Gastrocnemius medialis (tissue), 4 donors: ENCODE measurements at regions not wholly inside any gene's neighbourhood (a gene's known extent, or its start where the extent isn't known, plus 50 kb on each side); places are given as distances from the start of the nearest gene placed in this dataset.

Source experiments
- POLR2A ChIP-seq, 2 donors: fragments of 450-650 bp; IDR thresholded peaks; one replicate each; pipeline ENCODE4 v1.6.1; 2017; ENCODE audit warnings: antibody characterized with exemption in 2 of 2, mild to moderate bottlenecking in 2 of 2, moderate library complexity in 2 of 2
- TF ChIP-seq, protein P1 (sequence below), 5 experiments: fragments of 450-650 bp in 3 of 5; fragments of 200-600 bp in 2 of 5; sonication (generic) in 2 of 5; IDR thresholded peaks in 4 of 5; conservative IDR thresholded peaks in 1 of 5; 1 replicate in 4 of 5; 2 replicates in 1 of 5; pipeline ENCODE4 v1.5.1; 2016 to 2019; ENCODE audit warnings: antibody characterized with exemption in 5 of 5, mild to moderate bottlenecking in 3 of 5, moderate library complexity in 3 of 5

DNA sequence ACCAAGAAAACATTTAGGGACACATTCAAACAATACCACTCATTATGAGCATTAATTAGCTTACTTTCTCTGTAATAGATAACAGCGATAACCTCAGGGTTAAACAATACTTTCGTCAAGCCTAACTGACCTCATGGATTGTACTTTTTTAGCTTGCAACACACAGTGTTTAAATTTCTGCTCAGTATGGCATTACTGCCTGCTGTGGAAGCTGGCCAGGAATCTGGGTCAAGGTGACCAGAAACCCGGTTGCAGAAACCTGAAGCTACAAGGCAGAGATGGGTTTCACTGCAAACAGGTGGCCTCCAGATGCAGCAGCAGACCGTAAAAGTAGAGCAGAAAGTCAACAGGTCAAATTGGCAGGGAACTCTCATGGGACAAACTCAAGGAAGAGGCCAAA lies 123.8 kb upstream of the FHL2 start:
- no peak for TF ChIP-seq POLR2A (IDR thresholded peaks at IDR 0.05)
- TF ChIP-seq, protein P1, sequence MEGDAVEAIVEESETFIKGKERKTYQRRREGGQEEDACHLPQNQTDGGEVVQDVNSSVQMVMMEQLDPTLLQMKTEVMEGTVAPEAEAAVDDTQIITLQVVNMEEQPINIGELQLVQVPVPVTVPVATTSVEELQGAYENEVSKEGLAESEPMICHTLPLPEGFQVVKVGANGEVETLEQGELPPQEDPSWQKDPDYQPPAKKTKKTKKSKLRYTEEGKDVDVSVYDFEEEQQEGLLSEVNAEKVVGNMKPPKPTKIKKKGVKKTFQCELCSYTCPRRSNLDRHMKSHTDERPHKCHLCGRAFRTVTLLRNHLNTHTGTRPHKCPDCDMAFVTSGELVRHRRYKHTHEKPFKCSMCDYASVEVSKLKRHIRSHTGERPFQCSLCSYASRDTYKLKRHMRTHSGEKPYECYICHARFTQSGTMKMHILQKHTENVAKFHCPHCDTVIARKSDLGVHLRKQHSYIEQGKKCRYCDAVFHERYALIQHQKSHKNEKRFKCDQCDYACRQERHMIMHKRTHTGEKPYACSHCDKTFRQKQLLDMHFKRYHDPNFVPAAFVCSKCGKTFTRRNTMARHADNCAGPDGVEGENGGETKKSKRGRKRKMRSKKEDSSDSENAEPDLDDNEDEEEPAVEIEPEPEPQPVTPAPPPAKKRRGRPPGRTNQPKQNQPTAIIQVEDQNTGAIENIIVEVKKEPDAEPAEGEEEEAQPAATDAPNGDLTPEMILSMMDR (IDR thresholded peaks at IDR 0.05 in 4 of 5, conservative IDR thresholded peaks at IDR 0.05 in 1 of 5): no peak
